ENCODE measurements at regions not wholly inside any gene's neighbourhood (a gene's known extent, or its start where the extent isn't known, plus 50 kb on each side); places are given as distances from the start of the nearest gene placed in this dataset.

DNA sequence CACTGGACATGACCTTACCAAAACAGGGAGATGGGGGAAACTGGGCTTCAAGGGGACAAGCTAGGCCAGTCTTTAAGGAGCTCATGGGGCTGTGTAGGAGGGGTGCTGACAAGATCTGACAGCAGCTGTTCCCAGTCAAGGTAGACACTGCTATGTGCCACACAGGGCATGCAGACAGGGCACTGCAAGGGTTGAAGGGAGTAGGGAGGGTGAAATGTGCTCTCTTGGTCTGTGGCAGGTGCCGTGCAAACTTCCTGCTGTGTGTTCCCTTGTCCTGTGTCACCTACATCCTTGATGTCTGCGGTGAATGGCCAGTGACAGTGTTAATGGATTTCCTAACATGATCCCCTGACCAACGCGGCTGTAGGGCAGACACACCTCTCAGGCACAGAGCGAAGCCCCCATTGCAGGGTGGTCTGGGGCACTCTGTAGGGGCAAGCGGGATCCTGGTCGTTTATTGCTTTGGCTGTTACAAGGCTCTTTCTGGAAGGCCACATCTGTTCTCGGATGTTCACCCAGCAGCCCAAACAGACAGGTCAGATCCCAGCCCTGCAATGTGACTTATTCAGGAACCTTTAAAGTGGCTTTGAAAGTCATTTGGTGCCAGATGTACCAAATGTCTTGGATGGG lies 199.5 kb upstream of the ZNF536 start (continued):
- TF ChIP-seq, protein P1, sequence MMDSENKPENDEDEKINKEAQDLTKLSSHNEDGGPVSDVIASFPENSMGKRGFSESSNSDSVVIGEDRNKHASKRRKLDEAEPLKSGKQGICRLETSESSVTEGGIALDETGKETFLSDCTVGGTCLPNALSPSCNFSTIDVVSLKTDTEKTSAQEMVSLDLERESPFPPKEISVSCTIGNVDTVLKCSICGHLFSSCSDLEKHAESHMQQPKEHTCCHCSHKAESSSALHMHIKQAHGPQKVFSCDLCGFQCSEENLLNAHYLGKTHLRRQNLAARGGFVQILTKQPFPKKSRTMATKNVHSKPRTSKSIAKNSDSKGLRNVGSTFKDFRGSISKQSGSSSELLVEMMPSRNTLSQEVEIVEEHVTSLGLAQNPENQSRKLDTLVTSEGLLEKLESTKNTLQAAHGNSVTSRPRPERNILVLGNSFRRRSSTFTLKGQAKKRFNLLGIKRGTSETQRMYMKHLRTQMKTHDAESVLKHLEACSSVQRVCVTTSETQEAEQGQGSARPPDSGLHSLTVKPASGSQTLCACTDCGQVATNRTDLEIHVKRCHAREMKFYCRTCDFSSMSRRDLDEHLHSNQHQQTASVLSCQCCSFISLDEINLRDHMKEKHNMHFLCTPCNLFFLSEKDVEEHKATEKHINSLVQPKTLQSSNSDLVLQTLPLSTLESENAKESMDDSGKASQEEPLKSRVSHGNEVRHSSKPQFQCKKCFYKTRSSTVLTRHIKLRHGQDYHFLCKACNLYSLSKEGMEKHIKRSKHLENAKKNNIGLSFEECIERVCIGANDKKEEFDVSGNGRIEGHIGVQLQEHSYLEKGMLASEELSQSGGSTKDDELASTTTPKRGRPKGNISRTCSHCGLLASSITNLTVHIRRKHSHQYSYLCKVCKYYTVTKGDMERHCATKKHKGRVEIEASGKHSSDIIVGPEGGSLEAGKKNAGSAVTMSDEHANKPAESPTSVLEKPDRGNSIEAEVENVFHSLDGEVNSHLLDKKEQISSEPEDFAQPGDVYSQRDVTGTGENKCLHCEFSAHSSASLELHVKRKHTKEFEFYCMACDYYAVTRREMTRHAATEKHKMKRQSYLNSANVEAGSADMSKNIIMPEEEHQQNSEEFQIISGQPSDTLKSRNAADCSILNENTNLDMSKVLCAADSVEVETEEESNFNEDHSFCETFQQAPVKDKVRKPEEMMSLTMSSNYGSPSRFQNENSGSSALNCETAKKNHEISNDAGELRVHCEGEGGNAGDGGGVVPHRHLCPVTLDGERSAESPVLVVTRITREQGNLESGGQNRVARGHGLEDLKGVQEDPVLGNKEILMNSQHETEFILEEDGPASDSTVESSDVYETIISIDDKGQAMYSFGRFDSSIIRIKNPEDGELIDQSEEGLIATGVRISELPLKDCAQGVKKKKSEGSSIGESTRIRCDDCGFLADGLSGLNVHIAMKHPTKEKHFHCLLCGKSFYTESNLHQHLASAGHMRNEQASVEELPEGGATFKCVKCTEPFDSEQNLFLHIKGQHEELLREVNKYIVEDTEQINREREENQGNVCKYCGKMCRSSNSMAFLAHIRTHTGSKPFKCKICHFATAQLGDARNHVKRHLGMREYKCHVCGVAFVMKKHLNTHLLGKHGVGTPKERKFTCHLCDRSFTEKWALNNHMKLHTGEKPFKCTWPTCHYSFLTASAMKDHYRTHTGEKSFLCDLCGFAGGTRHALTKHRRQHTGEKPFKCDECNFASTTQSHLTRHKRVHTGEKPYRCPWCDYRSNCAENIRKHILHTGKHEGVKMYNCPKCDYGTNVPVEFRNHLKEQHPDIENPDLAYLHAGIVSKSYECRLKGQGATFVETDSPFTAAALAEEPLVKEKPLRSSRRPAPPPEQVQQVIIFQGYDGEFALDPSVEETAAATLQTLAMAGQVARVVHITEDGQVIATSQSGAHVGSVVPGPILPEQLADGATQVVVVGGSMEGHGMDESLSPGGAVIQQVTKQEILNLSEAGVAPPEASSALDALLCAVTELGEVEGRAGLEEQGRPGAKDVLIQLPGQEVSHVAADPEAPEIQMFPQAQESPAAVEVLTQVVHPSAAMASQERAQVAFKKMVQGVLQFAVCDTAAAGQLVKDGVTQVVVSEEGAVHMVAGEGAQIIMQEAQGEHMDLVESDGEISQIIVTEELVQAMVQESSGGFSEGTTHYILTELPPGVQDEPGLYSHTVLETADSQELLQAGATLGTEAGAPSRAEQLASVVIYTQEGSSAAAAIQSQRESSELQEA (IDR thresholded peaks at IDR 0.05; ENCODE audit: low read depth) = no peak

Measured in K562 (cell line).